HG02571 (cell line): ENCODE measurements at regions not wholly inside any gene's neighbourhood (a gene's known extent, or its start where the extent isn't known, plus 50 kb on each side); places are given as distances from the start of the nearest gene placed in this dataset.
A peak's percentile ranks its signal among the peaks of the same experiment; 100 is the strongest.

Experiments used
- ATAC-seq: cut with Tn5 transposase; IDR thresholded peaks from one replicate; pipeline ENCODE4 v1.9.1; 2021; ENCODE audit warnings: mild to moderate bottlenecking, moderate library complexity; ENCODE audit not compliant: unreplicated experiment

DNA sequence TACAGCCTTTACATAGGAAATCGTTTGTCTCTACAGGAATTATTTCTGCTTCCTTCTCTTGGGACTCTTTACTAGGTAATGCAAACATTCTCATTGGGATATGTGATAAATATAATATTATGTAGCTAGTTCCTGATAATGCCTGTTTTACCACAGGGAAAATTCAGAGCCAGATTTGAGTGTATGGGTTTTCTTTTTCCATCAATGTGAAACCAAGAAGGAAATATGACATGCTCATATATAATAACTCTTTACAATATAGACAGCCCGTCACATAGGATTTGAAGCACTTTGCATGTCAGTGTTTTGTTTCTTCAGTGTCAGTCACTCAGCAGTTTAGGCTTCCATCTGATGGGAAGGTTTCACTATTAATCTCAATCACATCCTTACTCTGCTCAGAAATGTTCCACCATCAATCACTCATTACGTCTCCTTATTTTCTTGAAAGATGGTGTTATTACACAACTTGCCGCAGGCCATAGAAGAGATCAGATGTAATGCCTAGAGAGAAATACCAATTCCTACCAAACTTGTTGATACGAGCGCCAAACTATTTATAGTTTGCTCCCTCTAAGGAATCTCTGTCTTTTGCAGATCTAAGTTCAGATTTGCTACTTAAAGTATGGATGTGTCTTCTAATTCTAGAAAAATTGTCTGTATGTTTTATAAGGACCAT is 314.8 kb downstream of the DIPK2A start:
- ATAC-seq = no peak

DNA sequence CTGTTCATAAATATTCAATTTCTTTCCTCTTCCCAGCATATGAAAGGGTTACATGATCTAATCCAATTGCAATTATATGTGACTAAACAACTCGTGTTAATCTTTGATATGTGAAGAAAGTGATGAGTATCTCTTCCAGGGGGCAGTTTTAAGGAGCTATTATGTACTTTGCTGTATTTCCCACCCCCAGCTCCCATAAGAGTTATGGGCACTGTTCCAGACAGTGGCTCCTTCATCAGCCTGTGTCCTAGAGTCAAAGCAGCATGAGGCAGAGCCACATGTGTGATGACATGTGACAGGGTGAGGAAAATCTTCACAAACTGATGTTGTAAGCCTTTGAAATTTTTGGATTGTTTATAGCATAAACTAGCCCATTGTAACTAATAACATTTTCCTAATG is 315.4 kb downstream of the DIPK2A start:
- no peak for ATAC-seq

DNA sequence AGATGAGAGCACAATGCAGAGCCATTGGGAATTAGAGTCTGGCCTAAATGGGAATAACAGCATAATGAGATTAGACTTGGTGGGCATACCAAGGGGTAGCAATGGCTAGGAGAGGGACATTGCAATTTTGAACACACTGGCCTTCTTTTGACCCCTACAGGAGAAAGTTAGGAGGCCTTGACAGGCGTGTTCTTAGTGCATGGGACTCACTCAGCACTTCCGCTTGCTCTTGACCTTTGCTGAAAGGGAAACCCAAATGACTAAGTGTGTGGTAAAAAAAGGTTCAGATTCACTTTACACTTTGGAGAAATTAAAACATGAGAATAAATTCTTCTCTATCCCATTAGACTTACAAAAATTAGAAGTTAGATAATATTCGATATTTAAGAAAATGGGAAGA is 317.4 kb downstream of the DIPK2A start:
- ATAC-seq = no peak

DNA sequence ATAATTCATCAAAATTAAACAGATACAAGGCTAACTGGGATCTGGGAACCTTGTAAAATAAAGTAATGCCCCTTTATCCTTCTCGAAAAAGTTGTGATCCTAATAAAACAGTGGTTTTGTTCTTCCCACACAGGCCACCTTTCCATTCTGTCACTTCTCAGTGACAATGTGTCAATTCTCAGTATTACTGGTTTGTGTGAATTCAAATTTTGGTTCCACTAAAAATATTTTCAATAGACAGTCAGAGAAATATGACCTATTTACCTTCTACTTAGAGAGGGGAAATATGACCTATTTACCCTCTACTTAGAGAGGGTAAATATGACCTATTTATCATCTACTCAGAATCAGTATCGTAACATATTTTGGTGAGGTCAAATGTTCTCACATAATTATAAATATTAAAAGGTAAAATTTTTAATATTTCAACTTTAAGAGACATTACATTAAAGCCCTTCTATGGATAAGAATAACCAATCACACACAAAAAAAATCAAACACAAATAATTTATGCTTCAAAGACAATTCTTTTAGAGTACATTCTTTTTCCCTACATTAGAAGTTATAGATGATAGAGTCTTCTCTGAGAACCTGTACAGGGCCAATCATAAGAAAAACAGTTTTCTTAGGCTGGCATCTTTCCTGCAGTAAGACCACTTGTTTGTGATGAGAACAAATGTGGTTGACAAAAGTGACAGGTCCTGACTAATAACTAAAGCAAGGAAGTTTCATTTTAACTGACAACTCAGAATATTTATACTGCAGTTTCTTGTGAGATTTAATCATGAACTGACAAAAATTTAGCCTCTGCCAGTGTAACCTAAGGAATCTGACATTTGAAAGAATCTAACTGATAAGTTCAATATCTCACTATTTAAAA is 323.3 kb downstream of the DIPK2A start:
- peak; percentile 84 for ATAC-seq

DNA sequence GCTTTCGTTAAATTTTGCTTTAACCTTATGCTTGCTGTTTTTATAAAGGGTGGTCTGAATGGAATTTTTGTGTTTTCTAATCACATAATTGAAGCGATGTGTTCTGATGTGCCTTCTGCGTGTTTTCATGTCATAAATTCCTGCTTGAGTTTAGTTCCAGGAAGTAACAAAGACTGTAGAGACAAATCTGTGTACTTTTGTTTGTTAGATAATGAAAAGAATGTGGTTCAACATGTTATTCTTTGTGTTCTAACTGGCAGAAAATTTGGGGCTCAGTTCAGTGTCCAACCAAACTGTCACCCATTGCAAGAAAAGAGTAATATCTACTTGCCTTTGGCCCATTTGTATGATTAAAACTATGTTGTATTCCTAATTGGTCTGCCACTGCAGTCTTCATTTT is 324.0 kb downstream of the DIPK2A start:
- ATAC-seq = no peak

DNA sequence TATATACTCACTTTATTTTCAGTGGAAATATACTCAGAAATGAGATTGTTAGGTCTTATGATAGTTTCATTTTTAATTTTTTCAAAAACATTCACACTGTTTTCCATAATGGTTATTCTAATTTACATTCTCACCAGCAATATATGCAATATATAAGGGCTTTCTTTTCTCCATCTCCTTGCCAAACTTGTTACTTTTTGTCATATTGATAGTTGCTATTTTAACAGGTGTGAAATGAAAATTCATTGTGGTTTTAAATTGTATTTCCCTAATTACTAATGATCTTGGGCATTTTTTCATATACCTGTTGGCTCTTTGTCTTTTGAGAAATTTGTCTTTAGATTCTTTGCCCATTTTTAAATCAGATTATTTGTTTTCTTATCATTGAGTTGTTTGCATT is 325.2 kb downstream of the DIPK2A start:
- ATAC-seq = no peak

DNA sequence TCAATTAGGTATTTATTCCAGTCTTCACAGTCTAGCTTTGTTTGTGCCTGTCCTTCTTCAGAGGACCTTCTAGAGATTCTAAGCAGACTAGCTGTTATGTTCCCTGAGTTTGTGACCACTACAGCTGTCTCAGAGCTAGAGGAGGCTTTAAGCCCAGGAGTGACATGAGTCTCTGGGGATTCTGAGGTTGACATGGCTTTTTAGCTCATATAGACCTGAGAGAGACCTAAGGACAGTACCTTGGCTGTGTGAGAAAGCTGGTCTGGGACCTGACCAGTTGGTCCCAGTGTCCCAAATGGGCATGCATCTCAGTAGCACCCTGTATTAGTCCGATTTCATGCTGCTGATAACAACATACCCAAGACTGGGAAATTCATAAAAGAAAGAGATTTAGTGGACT is 330.2 kb downstream of the DIPK2A start:
- ATAC-seq = no peak

DNA sequence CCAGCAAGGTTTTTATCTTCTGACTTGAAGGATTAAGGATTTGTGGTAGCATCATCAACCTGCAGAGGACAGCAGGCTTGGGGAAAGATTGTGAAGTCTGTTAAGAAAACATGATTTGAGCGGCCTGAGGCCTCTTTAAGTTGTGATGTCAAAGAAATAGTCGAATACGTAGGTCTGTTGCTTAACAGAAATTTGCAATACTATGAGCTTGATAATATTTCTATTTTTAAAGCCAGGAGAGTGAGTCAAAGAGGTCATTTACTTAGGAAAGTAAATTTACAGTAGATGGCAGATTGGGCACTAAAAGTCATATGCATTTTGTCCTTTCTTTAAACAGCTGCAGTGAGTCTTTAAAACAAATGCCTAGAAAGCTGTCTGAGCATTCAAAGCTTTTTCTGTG is 336.3 kb downstream of the DIPK2A start:
- ATAC-seq = no peak

DNA sequence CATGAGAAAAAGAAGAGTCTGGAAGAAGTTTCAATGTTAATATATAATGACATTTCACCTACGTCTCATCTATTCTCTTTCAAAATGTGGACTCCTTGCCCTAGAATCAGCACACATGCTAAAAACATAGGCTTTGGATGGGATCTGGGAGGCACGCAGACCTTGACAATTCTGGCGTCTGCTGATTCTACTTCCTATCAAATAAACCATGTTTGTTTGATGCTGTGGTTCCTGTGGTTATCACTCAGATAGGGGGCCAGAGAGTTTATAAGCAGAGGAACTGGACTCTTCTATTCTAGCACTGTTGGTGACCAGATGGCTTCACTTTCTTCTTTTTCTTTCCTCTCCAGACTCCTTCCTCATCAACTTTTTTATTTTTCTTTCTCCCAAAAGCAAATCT is 336.8 kb downstream of the DIPK2A start:
- ATAC-seq = no peak

DNA sequence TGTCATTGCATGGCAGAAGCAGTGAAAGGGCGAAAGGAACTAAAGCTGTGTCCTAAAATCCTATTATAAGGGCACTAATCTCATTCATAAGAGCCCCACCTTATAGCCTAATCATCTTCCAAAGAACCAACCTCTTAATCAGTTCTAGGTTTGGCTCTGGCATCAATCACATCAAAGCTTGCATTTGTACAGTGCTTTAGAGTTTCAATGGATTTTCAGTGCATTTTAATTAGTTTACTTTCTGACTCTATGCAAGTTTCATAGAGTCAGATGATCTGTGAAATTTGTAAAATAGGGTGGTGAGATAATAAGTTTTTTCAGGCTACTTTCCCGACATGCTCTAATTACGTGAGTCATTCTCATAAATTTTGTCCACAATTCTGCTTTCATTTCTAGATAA is 341.1 kb downstream of the DIPK2A start:
- ATAC-seq = no peak

DNA sequence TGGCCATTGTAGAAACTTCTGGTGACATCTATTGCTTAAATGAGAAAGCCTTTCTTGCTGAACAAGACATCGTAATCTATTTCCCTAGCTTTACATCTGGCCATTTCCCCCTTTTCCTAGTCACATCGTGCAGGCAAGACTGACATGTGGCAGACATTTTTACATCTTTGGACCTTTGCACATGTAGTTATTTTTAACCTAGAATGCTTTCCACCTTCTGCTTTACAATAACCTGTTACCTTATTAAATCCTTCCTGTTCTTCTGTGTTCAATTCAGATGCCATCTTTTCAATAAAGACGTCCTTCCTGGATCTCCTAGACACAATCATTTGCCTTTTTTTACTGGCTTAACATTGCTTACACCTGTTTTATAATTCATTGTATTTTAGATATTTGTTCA is 343.3 kb downstream of the DIPK2A start:
- ATAC-seq = no peak

DNA sequence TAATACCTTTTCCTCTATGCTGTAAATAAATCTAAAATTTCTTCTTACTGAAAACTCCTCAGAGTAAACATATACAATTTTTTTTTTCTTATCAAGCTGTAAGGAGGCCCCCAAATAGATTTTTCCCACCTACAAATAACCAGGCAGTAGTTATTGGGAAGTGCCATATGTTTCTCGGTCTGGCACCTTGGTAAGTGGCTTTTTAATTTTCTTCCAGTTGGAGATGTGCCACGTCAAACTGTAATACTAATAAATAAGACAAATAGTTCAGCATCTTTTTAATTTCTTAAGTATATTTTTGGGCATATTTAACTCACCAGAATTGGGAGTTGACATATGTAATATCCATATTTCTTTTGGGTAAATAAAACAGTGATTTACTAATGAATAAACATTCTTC is 346.3 kb downstream of the DIPK2A start:
- no peak for ATAC-seq

DNA sequence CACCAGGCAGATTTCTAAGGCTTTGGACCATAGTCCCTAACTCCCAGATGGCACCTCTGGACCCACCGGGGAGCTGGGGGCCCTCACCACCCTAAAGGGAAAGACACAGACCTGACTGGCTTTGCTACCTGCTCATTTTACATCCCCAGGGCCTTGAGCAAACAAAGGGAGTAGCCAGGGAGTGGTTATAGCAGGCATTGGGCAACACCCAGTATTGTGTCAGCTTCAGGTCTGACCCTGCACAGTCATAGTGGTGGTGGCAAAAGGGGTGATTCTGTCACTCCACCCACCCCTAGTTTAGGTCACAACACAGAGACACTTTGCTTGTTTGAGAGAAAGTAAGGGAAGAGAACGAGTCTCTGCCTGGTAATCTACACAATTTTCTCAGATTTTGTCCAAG is 352.5 kb downstream of the DIPK2A start:
- ATAC-seq = no peak

DNA sequence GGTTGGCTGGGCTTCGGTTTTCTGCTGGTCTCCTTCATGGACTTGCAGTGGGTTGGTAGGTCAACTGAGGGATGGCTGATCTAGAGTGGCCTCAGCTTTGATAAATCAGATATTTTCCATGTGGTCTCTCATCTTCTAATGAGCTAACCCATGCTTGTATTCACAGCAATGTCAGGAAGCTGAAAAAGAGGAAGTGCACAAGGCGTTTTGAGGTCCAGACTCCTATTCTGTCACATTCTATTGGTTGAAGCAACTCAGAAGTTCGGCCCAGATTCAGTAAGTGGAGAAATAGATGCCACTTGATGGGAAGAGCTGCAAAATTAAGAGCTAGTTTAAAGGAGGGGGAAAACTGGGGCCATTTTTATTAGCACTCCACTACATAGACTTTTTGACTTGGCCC is 361.2 kb downstream of the DIPK2A start:
- no peak for ATAC-seq

DNA sequence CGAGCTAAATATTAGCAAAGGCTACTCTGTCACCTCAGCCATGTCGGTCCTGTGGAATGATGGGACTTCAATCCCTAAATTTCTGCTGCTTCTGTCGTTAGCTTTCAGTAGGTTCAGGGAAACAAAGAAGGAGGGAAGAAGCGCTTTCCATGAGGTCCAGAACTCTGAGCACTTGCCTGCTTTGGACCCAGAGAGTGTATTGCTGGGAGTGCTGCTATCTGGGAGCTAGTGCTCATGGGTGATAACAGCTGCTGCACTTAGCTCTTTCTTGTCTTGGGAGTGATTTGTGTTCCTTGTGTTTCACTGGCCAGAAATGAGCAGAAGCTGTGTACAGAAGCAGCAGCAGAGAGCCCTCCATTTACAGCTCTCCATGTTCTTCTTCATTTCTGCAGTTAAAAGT is 369.8 kb downstream of the DIPK2A start:
- ATAC-seq = no peak

DNA sequence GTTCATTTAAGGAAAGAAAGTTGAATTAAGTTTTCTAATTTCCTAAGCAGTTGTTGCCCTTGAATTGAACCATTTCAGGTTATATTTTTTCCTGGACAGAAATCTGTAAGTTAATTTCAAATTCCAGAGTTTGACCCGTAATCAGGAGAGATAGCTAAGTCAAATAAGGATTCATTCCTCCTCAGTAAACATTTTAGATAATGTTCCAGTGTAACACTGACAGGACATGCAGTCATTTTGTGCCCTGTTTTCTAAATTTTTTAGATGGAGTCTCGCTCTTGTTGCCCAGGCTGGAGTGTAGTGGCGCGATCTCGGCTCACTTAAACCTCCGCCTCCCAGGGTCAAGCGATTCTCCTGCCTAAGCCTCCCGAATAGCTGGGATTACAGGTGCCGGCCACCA is 371.7 kb downstream of the DIPK2A start:
- no peak for ATAC-seq

DNA sequence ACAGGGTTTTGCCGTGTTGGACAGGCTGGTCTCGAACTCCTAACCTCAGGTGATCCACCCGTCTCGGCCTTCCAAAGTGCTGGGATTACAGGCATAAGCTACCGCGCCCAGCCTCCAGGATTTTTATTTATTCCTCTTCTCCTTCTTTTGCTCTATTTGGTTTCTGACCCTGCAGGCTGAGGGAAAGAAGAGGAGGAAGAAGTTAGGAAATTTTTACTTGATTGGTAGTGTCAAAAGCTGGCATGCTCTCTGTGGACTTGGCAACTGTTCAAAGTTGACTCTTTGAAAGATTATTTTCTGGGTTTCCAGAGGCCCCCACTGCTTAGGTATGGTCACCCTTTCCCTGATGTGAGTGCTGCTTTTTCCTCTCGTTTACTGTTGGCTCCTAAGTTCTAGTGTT is 372.2 kb downstream of the DIPK2A start:
- ATAC-seq = no peak

DNA sequence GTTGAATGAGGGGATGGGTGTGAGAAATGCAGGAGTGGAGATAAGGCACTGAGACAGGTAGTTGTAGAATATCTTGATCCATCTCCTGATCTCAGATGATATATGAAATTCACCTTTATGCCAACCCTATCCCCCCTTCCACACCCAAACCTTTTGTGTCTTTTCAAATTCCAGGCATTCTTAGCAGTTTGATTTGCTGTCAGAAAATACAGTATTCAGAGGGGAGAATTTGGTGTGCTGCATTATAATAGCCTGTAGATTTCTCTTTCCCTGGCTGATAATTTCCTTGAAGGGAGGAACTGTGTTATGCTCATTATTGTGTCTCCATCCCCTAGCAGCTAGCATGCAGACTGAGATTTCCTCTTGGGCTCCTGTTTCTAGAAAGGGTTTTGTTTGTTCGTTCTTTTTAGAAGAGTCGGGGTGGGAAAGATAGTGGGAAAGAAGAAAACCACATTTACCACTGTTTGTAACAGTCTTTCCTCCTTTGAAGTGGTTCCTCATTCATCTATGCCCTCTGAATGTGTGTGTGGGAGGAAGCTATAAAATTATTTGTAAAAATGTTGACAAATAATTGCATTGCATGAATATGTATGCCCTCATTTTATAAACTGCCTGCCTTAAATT is 373.4 kb downstream of the DIPK2A start:
- ATAC-seq = no peak

DNA sequence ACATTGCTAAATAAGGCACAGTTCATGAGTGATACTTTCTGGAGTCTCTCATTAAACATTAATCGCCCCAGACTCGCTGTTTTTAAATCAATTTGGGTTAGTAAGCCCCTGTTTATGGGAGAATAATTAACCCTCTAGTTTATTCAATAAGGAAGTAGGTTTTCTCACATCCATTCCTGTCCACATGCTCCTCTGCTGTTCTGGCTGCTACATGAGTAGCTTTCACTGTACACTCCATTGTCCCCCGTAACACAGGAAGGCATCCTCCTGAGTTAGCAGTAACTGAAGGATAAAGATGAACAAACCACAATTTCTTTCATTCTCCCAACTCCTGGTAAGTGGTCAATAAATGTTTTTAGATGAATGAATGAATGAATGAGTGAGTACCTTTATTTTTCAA is 378.5 kb downstream of the DIPK2A start:
- ATAC-seq = no peak

DNA sequence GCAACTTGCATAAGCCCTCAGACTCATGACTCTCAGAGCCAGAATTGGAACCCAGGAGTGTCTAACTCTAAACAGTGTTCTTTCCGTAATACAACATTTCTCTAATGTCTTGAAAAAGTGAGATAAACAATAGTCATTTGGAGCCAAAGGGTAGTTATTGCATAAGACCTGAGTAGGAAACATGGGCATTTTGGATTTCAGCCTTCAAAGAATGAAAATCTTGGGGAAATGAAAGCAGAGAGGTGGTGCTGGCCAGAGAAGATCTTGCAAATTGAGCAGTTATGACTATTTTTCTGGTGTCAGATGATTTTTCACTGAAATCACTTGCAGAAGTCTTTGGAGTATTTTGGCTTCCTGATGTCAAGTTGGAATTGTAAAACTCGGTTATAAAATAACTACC is 379.4 kb downstream of the DIPK2A start:
- ATAC-seq = no peak

DNA sequence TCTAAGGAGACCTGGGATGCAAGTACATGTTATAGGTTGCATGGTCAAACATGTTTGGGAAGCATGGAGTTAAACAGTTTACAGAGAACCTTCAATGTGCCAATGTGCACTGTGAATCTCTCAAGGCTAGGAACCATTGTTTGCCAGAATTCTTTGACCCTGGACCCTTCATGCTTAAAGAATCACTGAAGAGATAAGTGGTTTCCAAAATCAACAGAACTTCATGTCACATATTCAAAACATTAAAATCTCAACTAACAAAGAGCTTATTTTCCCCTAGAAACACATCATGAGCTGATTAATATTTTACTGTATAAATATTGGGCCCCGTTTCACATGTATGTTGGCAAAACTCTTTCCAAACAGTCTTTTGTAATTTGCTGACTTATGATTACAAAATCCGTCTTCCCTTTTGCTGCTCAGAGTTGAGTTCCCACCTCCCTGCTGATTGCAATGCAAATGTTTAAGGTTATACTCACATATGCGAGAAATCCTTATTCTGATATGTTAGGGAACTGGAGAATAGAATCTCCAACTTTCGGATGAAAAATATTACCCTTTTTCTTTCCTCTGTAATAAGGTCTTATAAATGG is 380.2 kb downstream of the DIPK2A start:
- no peak for ATAC-seq

DNA sequence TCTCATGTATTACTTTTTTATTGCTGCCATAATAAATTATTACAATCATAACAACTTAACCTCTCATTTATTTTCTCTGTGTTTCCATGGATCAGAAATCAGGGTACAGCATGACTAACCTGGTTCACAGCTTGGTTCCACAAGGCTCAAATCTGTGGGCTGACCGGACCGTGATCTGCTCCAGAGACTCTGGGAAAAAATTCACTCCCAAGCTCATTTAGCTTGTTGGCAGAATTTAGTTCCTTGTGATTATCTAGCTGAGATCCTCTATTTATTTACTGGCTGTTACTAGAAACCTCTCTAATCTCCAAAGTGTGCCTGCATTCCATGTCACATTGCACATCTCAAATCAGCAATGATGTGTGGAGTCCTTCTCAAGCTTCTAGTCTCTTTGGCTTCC is 386.6 kb downstream of the DIPK2A start:
- no peak for ATAC-seq
